Gastrocnemius medialis (tissue), 4 donors: ENCODE measurements at regions not wholly inside any gene's neighbourhood (a gene's known extent, or its start where the extent isn't known, plus 50 kb on each side); places are given as distances from the start of the nearest gene placed in this dataset.
"Not testable (repeated sequence)": the region's sequence is repeated elsewhere in the genome, so short reads cannot be mapped to it uniquely, and the experiment has no call there.

Experiments
- CTCF ChIP-seq, 5 experiments: fragments of 450-650 bp in 3 of 5; fragments of 200-600 bp in 2 of 5; sonication (generic) in 2 of 5; IDR thresholded peaks in 4 of 5; conservative IDR thresholded peaks in 1 of 5; 1 replicate in 4 of 5; 2 replicates in 1 of 5; pipeline ENCODE4 v1.5.1; 2016 to 2019; ENCODE audit warnings: antibody characterized with exemption in 5 of 5, mild to moderate bottlenecking in 3 of 5, moderate library complexity in 3 of 5
- POLR2A ChIP-seq, 2 donors: fragments of 450-650 bp; IDR thresholded peaks; one replicate each; pipeline ENCODE4 v1.6.1; 2017; ENCODE audit warnings: antibody characterized with exemption in 2 of 2, mild to moderate bottlenecking in 2 of 2, moderate library complexity in 2 of 2

- TF ChIP-seq CTCF (IDR thresholded peaks at IDR 0.05 in 4 of 5, conservative IDR thresholded peaks at IDR 0.05 in 1 of 5); POLR2A (IDR thresholded peaks at IDR 0.05): not testable (repeated sequence)
Observed at GRCh38 chr13:30839636-30840035, 66.4 kb upstream of the MEDAG start.
